ENCODE measurements at regions not wholly inside any gene's neighbourhood (a gene's known extent, or its start where the extent isn't known, plus 50 kb on each side); places are given as distances from the start of the nearest gene placed in this dataset.

GRCh38 chr2:106644623-106645022 lies 157.5 kb downstream of the CD8B2 start:
- Histone ChIP-seq H4K20me1 (ENCODE audit: insufficient read depth, low read length) (no peaks in the 10 kb centered on the region), H3K79me2 (ENCODE audit: insufficient read depth, low read length) (no peaks in the 10 kb centered on the region), H3K9ac (ENCODE audit: insufficient read depth, low read length, poor library complexity, severe bottlenecking) (no peak overlapping the region), H3K9me3 (replicated peaks in 1 of 2; ENCODE audit: control insufficient read depth in 1 of 2, insufficient read depth in 1 of 2, low read length in 2 of 2) (no peaks in the 10 kb centered on the region), H2AFZ (ENCODE audit: insufficient read depth, low read depth, low read length, poor library complexity, severe bottlenecking) (no peak overlapping the region), H3K4me2 (replicated peaks; ENCODE audit: extremely low read depth, low read length, poor library complexity, severe bottlenecking) (no peak overlapping the region), H3K27me3 (ENCODE audit: control insufficient read depth in 2 of 2, insufficient read depth in 2 of 2, low read length in 2 of 2) (no peaks in the 10 kb centered on the region), H3K4me1 (ENCODE audit: control insufficient read depth in 1 of 2, insufficient read depth in 2 of 2, low read length in 2 of 2) (no peaks in the 10 kb centered on the region), H3K27ac (ENCODE audit: low read depth in 1 of 2, low read length in 2 of 2) (no peak overlapping the region), H3K4me3 (replicated peaks in 1 of 3; ENCODE audit: low read depth in 2 of 3, low read length in 3 of 3) (no peak overlapping the region), H3K36me3 (replicated peaks in 1 of 2; ENCODE audit: control insufficient read depth in 1 of 2, insufficient read depth in 2 of 2, low read length in 2 of 2) (no peaks in the 10 kb centered on the region)
- intact Hi-C loops (cut with micrococcal nuclease): no loop called here
- H3K27ac Mint-ChIP-seq: no peak overlapping the region
- H3K27me3 Mint-ChIP-seq (ENCODE audit: low read depth in 3 of 3): no peaks in the 10 kb centered on the region
- DNase-seq: no peak
- WGBS (ENCODE audit: insufficient coverage): 92% methylated on average over 3 of the region's 4 CpGs
- H3K36me3 Mint-ChIP-seq: no peaks in the 10 kb centered on the region
- H3K4me1 Mint-ChIP-seq: no peaks in the 10 kb centered on the region
- TF ChIP-seq, protein P1, sequence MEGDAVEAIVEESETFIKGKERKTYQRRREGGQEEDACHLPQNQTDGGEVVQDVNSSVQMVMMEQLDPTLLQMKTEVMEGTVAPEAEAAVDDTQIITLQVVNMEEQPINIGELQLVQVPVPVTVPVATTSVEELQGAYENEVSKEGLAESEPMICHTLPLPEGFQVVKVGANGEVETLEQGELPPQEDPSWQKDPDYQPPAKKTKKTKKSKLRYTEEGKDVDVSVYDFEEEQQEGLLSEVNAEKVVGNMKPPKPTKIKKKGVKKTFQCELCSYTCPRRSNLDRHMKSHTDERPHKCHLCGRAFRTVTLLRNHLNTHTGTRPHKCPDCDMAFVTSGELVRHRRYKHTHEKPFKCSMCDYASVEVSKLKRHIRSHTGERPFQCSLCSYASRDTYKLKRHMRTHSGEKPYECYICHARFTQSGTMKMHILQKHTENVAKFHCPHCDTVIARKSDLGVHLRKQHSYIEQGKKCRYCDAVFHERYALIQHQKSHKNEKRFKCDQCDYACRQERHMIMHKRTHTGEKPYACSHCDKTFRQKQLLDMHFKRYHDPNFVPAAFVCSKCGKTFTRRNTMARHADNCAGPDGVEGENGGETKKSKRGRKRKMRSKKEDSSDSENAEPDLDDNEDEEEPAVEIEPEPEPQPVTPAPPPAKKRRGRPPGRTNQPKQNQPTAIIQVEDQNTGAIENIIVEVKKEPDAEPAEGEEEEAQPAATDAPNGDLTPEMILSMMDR (IDR thresholded peaks at IDR 0.05): no peak
- H3K4me3 Mint-ChIP-seq: no peak overlapping the region
- H3K9me3 Mint-ChIP-seq: no peaks in the 10 kb centered on the region

GRCh38 chr2:106646605-106647004 lies 159.4 kb downstream of the CD8B2 start:
- no peak overlapping the region for H3K4me3 ChIP-seq (replicated peaks in 1 of 3; ENCODE audit: low read depth in 2 of 3, low read length in 3 of 3)
- H3K9ac ChIP-seq (ENCODE audit: insufficient read depth, low read length, poor library complexity, severe bottlenecking): no peak overlapping the region
- Mint-ChIP-seq H3K9me3 (peaks cover 0 to 2% (median 0%) of the 10 kb centered on the region in 7 donors), H3K36me3 (no peaks in the 10 kb centered on the region), H3K4me1 (no peaks in the 10 kb centered on the region), H3K27ac (no peak overlapping the region), H3K27me3 (ENCODE audit: low read depth in 3 of 3) (no peaks in the 10 kb centered on the region), H3K4me3 (no peak overlapping the region)
- H2AFZ ChIP-seq (ENCODE audit: insufficient read depth, low read depth, low read length, poor library complexity, severe bottlenecking): no peak overlapping the region
- no peaks in the 10 kb centered on the region for H3K4me1 ChIP-seq (ENCODE audit: control insufficient read depth in 1 of 2, insufficient read depth in 2 of 2, low read length in 2 of 2)
- WGBS (ENCODE audit: insufficient coverage): no CpG with 5 or more reads among the region's 4 CpGs
- no peaks in the 10 kb centered on the region for H3K36me3 ChIP-seq (replicated peaks in 1 of 2; ENCODE audit: control insufficient read depth in 1 of 2, insufficient read depth in 2 of 2, low read length in 2 of 2)
- no peaks in the 10 kb centered on the region for H3K79me2 ChIP-seq (ENCODE audit: insufficient read depth, low read length)
- no peak overlapping the region for H3K27ac ChIP-seq (ENCODE audit: low read depth in 1 of 2, low read length in 2 of 2)
- intact Hi-C loops (cut with micrococcal nuclease): no loop called here
- H3K27me3 ChIP-seq (ENCODE audit: control insufficient read depth in 2 of 2, insufficient read depth in 2 of 2, low read length in 2 of 2): no peaks in the 10 kb centered on the region
- H4K20me1 ChIP-seq (ENCODE audit: insufficient read depth, low read length): no peaks in the 10 kb centered on the region
- TF ChIP-seq, protein P1 (IDR thresholded peaks at IDR 0.05): no peak
- no peaks in the 10 kb centered on the region for H3K9me3 ChIP-seq (replicated peaks in 1 of 2; ENCODE audit: control insufficient read depth in 1 of 2, insufficient read depth in 1 of 2, low read length in 2 of 2)
- H3K4me2 ChIP-seq (replicated peaks; ENCODE audit: extremely low read depth, low read length, poor library complexity, severe bottlenecking): no peak overlapping the region
- DNase-seq: no peak
